Progenitor cell of endocrine pancreas (in vitro differentiated cells): ENCODE measurements at regions not wholly inside any gene's neighbourhood (a gene's known extent, or its start where the extent isn't known, plus 50 kb on each side); places are given as distances from the start of the nearest gene placed in this dataset.

Experiments used
- DNase-seq: peaks from one replicate; pipeline ENCODE4 v3.0.0; 2021; ENCODE audit warnings: low spot score; ENCODE audit not compliant: unreplicated experiment
- H3K27ac Mint-ChIP-seq: 2 replicates; pipeline ENCODE4 v1.8.0; 2021; ENCODE audit warnings: mild to moderate bottlenecking, moderate library complexity, mixed read lengths
- H3K27me3 Mint-ChIP-seq: 2 replicates; pipeline ENCODE4 v1.8.0; 2021; ENCODE audit warnings: mixed read lengths
- H3K36me3 Mint-ChIP-seq: 2 replicates; pipeline ENCODE4 v1.8.0; 2022; ENCODE audit warnings: mixed read lengths; ENCODE audit not compliant: insufficient read depth
- H3K4me1 Mint-ChIP-seq: 2 replicates; pipeline ENCODE4 v1.8.0; 2021; ENCODE audit warnings: low read depth, mixed read lengths
- H3K4me3 Mint-ChIP-seq: 2 replicates; pipeline ENCODE4 v1.8.0; 2021; ENCODE audit warnings: low read depth, mild to moderate bottlenecking, moderate library complexity, mixed read lengths
- H3K9me3 Mint-ChIP-seq: 2 replicates; pipeline ENCODE4 v1.8.0; 2021; ENCODE audit warnings: low read depth, mixed read lengths
- TF ChIP-seq, protein P1 (sequence below): fragments of 200-600 bp; sonication (generic); IDR thresholded peaks from one replicate; pipeline ENCODE4 v1.5.0; 2021; ENCODE audit warnings: antibody characterized with exemption, mild to moderate bottlenecking; ENCODE audit not compliant: unreplicated experiment

DNA sequence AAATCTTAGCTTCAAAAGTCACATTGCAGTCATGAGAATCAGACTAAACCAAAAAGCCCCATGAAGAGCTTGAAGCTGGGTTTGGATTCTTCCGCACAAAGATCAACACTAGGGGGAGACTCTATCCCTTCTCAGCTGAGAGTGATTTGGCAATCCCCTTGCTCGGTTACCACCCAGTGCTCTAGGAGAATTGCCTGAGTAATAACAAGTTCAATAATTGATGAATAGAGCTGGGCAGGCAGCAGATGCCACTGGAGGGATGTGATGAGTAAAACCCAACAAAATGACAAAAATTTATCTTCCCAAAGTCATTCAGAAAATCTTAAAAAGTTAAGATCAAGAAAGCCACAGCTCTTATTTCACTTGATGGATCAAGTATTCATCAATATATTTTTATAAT is 185.6 kb upstream of the ARID2 start:
- H3K27ac Mint-ChIP-seq = no peak overlapping the region

DNA sequence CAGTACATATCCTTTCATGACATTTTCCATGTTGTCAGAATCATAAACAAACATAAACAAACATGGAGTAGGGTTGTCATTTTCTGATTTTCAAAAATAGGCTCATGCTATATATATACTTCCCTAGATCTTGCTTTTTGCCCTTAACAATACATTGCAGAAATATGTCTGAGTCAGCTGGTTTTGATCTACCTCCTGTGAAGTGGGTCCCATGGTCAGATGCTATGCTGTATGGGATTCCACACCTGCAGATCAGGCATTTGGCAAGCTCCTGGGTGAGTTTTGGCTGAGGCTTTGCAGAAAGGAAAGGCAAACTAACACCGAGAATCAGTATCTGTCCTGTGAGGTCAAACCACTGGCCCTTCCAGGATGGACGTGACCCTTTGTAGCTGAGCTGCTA is 183.0 kb upstream of the ARID2 start:
- DNase-seq = no peak
- TF ChIP-seq, protein P1, sequence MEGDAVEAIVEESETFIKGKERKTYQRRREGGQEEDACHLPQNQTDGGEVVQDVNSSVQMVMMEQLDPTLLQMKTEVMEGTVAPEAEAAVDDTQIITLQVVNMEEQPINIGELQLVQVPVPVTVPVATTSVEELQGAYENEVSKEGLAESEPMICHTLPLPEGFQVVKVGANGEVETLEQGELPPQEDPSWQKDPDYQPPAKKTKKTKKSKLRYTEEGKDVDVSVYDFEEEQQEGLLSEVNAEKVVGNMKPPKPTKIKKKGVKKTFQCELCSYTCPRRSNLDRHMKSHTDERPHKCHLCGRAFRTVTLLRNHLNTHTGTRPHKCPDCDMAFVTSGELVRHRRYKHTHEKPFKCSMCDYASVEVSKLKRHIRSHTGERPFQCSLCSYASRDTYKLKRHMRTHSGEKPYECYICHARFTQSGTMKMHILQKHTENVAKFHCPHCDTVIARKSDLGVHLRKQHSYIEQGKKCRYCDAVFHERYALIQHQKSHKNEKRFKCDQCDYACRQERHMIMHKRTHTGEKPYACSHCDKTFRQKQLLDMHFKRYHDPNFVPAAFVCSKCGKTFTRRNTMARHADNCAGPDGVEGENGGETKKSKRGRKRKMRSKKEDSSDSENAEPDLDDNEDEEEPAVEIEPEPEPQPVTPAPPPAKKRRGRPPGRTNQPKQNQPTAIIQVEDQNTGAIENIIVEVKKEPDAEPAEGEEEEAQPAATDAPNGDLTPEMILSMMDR = no peak
- no peak overlapping the region for H3K27ac Mint-ChIP-seq
- peaks cover 3% of the 10 kb centered on the region for H3K9me3 Mint-ChIP-seq
- peaks cover 5% of the 10 kb centered on the region for H3K4me1 Mint-ChIP-seq
- H3K27me3 Mint-ChIP-seq = peaks cover 2% of the 10 kb centered on the region
- no peak overlapping the region for H3K4me3 Mint-ChIP-seq
- H3K36me3 Mint-ChIP-seq = no peaks in the 10 kb centered on the region

More for the DNA sequence above, 185.6 kb upstream of the ARID2 start:
- TF ChIP-seq, protein P1 = peak; percentile 81
- Mint-ChIP-seq H3K4me3 (no peak overlapping the region), H3K36me3 (no peaks in the 10 kb centered on the region), H3K4me1 (no peaks in the 10 kb centered on the region), H3K27me3 (peaks cover 2% of the 10 kb centered on the region), H3K9me3 (peaks cover 3% of the 10 kb centered on the region)
- peak; percentile 20 for DNase-seq

DNA sequence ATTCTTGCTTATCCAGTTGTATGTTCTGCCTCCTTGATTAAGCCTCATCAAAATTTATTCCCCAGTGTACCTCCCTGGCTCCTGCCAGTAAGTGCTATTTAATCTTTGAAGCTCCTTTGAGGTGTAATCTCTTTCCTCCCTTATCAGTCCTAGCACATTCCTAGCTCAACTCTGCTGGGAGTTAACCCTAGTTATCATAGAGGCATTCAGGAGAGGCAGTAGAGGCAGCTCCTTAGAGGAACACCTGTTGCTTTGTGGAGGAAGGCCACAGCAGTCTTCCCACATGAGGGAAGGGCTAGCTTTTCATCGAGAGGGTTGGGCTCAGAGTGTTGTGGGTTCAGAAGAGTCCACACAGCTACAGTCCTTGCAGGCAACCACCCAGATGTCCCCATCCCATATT is 182.4 kb upstream of the ARID2 start:
- Mint-ChIP-seq H3K4me1 (peaks cover 5% of the 10 kb centered on the region), H3K27me3 (peaks cover 2% of the 10 kb centered on the region)

GRCh38 chr12:45547822-45548221 is 181.7 kb upstream of the ARID2 start:
- H3K27ac Mint-ChIP-seq = no peak overlapping the region
- H3K4me3 Mint-ChIP-seq = no peak overlapping the region
- H3K9me3 Mint-ChIP-seq = peaks cover 3% of the 10 kb centered on the region
- TF ChIP-seq, protein P1 = no peak
- no peak for DNase-seq
- peaks cover 5% of the 10 kb centered on the region for H3K4me1 Mint-ChIP-seq
- H3K36me3 Mint-ChIP-seq = no peaks in the 10 kb centered on the region
- peaks cover 2% of the 10 kb centered on the region for H3K27me3 Mint-ChIP-seq

More for the DNA sequence above, 182.4 kb upstream of the ARID2 start:
- Mint-ChIP-seq H3K27ac (no peak overlapping the region), H3K4me3 (no peak overlapping the region), H3K36me3 (no peaks in the 10 kb centered on the region), H3K9me3 (peaks cover 3% of the 10 kb centered on the region)
- DNase-seq = no peak
- TF ChIP-seq, protein P1 = no peak

DNA sequence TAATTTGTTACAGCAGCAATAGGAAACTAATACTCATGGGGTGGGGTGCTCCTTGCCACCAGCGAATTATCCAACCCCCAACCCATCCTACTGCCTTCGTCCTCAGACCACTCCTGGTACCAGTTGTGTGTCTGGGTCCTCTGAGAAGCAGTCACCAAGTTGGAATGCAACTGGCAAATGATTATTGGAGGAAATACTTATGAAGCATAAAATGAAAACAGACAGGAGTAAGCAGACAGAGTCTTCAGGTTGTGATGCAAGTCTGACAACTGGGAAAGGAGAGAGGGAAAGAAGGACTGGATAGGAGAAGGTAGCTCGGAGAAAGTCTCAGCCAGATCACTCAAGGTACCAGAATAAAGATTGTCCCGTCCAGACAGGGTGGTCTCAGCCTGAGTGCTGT is 181.1 kb upstream of the ARID2 start:
- TF ChIP-seq, protein P1 = no peak
- DNase-seq = no peak
- peaks cover 2% of the 10 kb centered on the region for H3K27me3 Mint-ChIP-seq
- peaks cover 3% of the 10 kb centered on the region for H3K9me3 Mint-ChIP-seq
- no peak overlapping the region for H3K4me3 Mint-ChIP-seq
- no peaks in the 10 kb centered on the region for H3K36me3 Mint-ChIP-seq
- peaks cover 5% of the 10 kb centered on the region for H3K4me1 Mint-ChIP-seq
- no peak overlapping the region for H3K27ac Mint-ChIP-seq
